Adrenal gland (tissue), 9 donors: ENCODE measurements at regions not wholly inside any gene's neighbourhood (a gene's known extent, or its start where the extent isn't known, plus 50 kb on each side); places are given as distances from the start of the nearest gene placed in this dataset.

Experiments
- DNase-seq, 7 donors: peaks; one replicate each; pipeline ENCODE4 v3.0.0-alpha.2; 2019 to 2020
- H3K27ac ChIP-seq, 5 donors: fragments of 200-600 bp; sonication (generic) in 4 of 5; 1 replicate in 3 of 5; 2 replicates in 2 of 5; pipeline versions ENCODE4 v1.5.1 to v1.8.0; 2016 to 2020; ENCODE audit warnings: mild to moderate bottlenecking in 1 of 5
- H3K27me3 ChIP-seq: fragments of 200-600 bp; 2 replicates; pipeline ENCODE4 v1.8.0; 2021
- H3K36me3 ChIP-seq, 2 donors: fragments of 200-600 bp; replicated peaks in 1 of 2; 1 replicate in 1 of 2; 2 replicates in 1 of 2; pipeline versions ENCODE4 v1.5.1 to v1.8.0; 2018 to 2022
- H3K4me1 ChIP-seq, 2 donors: fragments of 200-600 bp; replicated peaks in 1 of 2; 1 replicate in 1 of 2; 2 replicates in 1 of 2; pipeline versions ENCODE4 v1.5.1 to v1.8.0; 2018 to 2021
- H3K4me3 ChIP-seq, 4 donors: fragments of 200-600 bp; sonication (generic) in 3 of 4; one replicate each; pipeline ENCODE4 v1.5.1; 2016 to 2018
- H3K9me3 ChIP-seq, 3 donors: fragments of 200-600 bp; sonication (generic) in 1 of 3; replicated peaks in 1 of 3; 1 replicate in 2 of 3; 2 replicates in 1 of 3; pipeline versions ENCODE4 v1.5.1 to v1.8.0; 2016 to 2021
- CTCF ChIP-seq, 6 experiments: fragments of 450-650 bp in 4 of 6; fragments of 200-600 bp in 2 of 6; sonication (generic) in 1 of 6; IDR thresholded peaks; 1 replicate in 5 of 6; 2 replicates in 1 of 6; pipeline versions ENCODE4 v1.5.1 to v1.8.0; 2016 to 2021; ENCODE audit warnings: antibody characterized with exemption in 6 of 6, mild to moderate bottlenecking in 2 of 6, moderate library complexity in 1 of 6
- POLR2A ChIP-seq, 2 donors: fragments of 450-650 bp; IDR thresholded peaks; one replicate each; pipeline ENCODE4 v1.6.1; 2017; ENCODE audit warnings: antibody characterized with exemption in 2 of 2, mild to moderate bottlenecking in 2 of 2, moderate library complexity in 1 of 2
- WGBS, 4 donors: extraction: QIAGEN DNeasy Blood & Tissue Kit in 2 of 4; methylation state at CpG; one replicate each; pipeline versions ENCODE4 v1.1.5 to v1.1.7; 2013 to 2017; 5-methylcytosine and 5-hydroxymethylcytosine counted together
- intact Hi-C, 2 donors: fragments of 100-400 bp; cut with DNase I; formaldehyde crosslinking; loops; one replicate each; pipeline versions ENCODE4 v1.14.1 to v1.15.0; 2022 to 2023
- donor health status: healthy with polysubstance abuse.
- donor health status: Bipolar disorder and iron deficiency.
- donor health status: DM: yes; HTN: yes; CAD: no.
- donor health status: DM: no; HTN: no; CAD: no.
- donor health status: DM: no; HTN: no; CAD: no.

GRCh38 chr13:76754414-76754813 lies 131.8 kb downstream of the KCTD12 start:
- Histone ChIP-seq H3K36me3 (no peaks in the 10 kb centered on the region), H3K27ac (no peak overlapping the region), H3K4me1 (peaks cover 0 to 15% of the 10 kb centered on the region in 2 donors), H3K27me3 (no peaks in the 10 kb centered on the region), H3K9me3 (no peaks in the 10 kb centered on the region), H3K4me3 (no peak overlapping the region)
- intact Hi-C loops, result no loop called here
- 41 to 51% (median 45%) methylated on average over 4 of the region's 4 CpGs for WGBS, 4 donors
- no peak for TF ChIP-seq POLR2A (IDR thresholded peaks at IDR 0.05)
- TF ChIP-seq CTCF (IDR thresholded peaks at IDR 0.05), result no peak
- DNase-seq, result peak in 5 of 7 donors; percentile 26 to 66 (median 41)

GRCh38 chr13:76751278-76751677 lies 134.9 kb downstream of the KCTD12 start:
- TF ChIP-seq CTCF (IDR thresholded peaks at IDR 0.05) (no peak), POLR2A (IDR thresholded peaks at IDR 0.05) (no peak)
- Histone ChIP-seq H3K27me3 (no peaks in the 10 kb centered on the region), H3K4me3 (no peak overlapping the region), H3K36me3 (no peaks in the 10 kb centered on the region), H3K9me3 (no peaks in the 10 kb centered on the region), H3K27ac (no peak overlapping the region), H3K4me1 (peaks cover 0 to 5% of the 10 kb centered on the region in 2 donors)
- intact Hi-C loops, result no loop called here
- 87 to 95% (median 89%) methylated on average over 3 of the region's 3 CpGs for WGBS, 4 donors
- DNase-seq, result no peak

- H3K4me1 ChIP-seq, result peaks cover 0 to 5% of the 10 kb centered on the region in 2 donors
- H3K27ac ChIP-seq, result no peak overlapping the region
- TF ChIP-seq POLR2A (IDR thresholded peaks at IDR 0.05) (no peak), CTCF (IDR thresholded peaks at IDR 0.05) (no peak)
- intact Hi-C loops, result no loop called here
- DNase-seq, result no peak
- no peak overlapping the region for H3K4me3 ChIP-seq
- H3K27me3 ChIP-seq, result no peaks in the 10 kb centered on the region
- no peaks in the 10 kb centered on the region for H3K9me3 ChIP-seq
- H3K36me3 ChIP-seq, result no peaks in the 10 kb centered on the region
Observed at GRCh38 chr13:76750126-76750525, 136.1 kb downstream of the KCTD12 start.

- intact Hi-C loops, result no loop called here
- Histone ChIP-seq H3K27me3 (no peaks in the 10 kb centered on the region), H3K27ac (peak overlapping the region in 1 of 5 donors; percentile 75), H3K9me3 (peaks cover 0 to 8% (median 0%) of the 10 kb centered on the region in 3 donors), H3K4me3 (no peak overlapping the region), H3K36me3 (no peaks in the 10 kb centered on the region), H3K4me1 (no peaks in the 10 kb centered on the region)
- 32 to 49% (median 35%) methylated on average over 3 of the region's 3 CpGs for WGBS, 4 donors
- TF ChIP-seq CTCF (IDR thresholded peaks at IDR 0.05) (no peak), POLR2A (IDR thresholded peaks at IDR 0.05) (no peak)
- DNase-seq, result no peak
Observed at GRCh38 chr13:76745261-76746200, 140.7 kb downstream of the KCTD12 start.
